Fibroblast of pulmonary artery (primary cell): ENCODE measurements at regions not wholly inside any gene's neighbourhood (a gene's known extent, or its start where the extent isn't known, plus 50 kb on each side); places are given as distances from the start of the nearest gene placed in this dataset.

ENCODE experiments used
- DNase-seq: peaks from one replicate; pipeline ENCODE4 v3.0.0-alpha.2; 2010; ENCODE audit warnings: low read depth
- H3K4me3 ChIP-seq: replicated peaks from 2 replicates; pipeline ENCODE4 v1.5.1; 2011; ENCODE audit warnings: low read depth, mild to moderate bottlenecking, control low read depth, low read length, moderate library complexity
- CTCF ChIP-seq: IDR thresholded peaks from 2 replicates; pipeline ENCODE4 v1.5.1; 2011; ENCODE audit warnings: mild to moderate bottlenecking, control low read depth, low read length, inconsistent platforms; ENCODE audit errors: missing control alignments

- no peak for DNase-seq
- TF ChIP-seq CTCF, result no peak
- H3K4me3 ChIP-seq, result no peak overlapping the region
These were observed 683.2 kb downstream of the SATB2 start for GRCh38 chr2:198774576-198774975.

GRCh38 chr2:198767694-198768093 lies 690.0 kb downstream of the SATB2 start:
- DNase-seq, result no peak
- H3K4me3 ChIP-seq, result no peak overlapping the region
- no peak for TF ChIP-seq CTCF

GRCh38 chr2:198763793-198764192 lies 693.9 kb downstream of the SATB2 start:
- no peak for DNase-seq
- TF ChIP-seq CTCF, result no peak
- no peak overlapping the region for H3K4me3 ChIP-seq

- no peak for DNase-seq
- H3K4me3 ChIP-seq, result no peak overlapping the region
- no peak for TF ChIP-seq CTCF
These were observed 695.3 kb downstream of the SATB2 start for GRCh38 chr2:198762441-198762840.

GRCh38 chr2:198757069-198757468 lies 700.7 kb downstream of the SATB2 start:
- no peak for DNase-seq
- no peak for TF ChIP-seq CTCF
- H3K4me3 ChIP-seq, result no peak overlapping the region

GRCh38 chr2:198756166-198756565 lies 701.6 kb downstream of the SATB2 start:
- no peak overlapping the region for H3K4me3 ChIP-seq
- no peak for TF ChIP-seq CTCF
- DNase-seq, result peak; percentile 1

GRCh38 chr2:198753101-198753500 lies 704.6 kb downstream of the SATB2 start:
- no peak for TF ChIP-seq CTCF
- DNase-seq, result no peak
- H3K4me3 ChIP-seq, result no peak overlapping the region
